HG03520 (cell line): ENCODE measurements at regions not wholly inside any gene's neighbourhood (a gene's known extent, or its start where the extent isn't known, plus 50 kb on each side); places are given as distances from the start of the nearest gene placed in this dataset.
"Not testable (repeated sequence)": the region's sequence is repeated elsewhere in the genome, so short reads cannot be mapped to it uniquely, and the experiment has no call there.

ENCODE experiments used
- ATAC-seq: cut with Tn5 transposase; IDR thresholded peaks from one replicate; pipeline ENCODE4 v1.9.1; 2021; ENCODE audit warnings: mild to moderate bottlenecking, moderate library complexity; ENCODE audit not compliant: unreplicated experiment

DNA sequence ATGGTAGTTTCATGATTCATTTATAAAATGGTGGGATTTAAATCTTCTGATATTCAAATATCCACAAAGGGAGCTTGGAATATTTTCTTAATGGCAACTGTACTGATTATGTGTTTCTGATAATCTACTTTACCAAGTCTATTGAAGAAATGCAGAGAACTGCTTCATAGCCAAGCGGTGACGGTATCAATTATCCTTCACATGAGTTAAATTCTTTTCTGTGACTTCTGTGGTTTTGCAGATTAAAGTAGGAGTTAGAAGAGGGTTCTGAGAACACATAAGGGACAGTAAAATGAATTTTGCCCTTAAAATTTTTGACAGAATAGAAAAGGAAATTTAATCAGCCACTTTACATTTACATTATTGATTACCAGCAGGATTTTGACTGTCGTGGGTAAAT lies 563.2 kb downstream of the GBE1 start:
- no peak for ATAC-seq

DNA sequence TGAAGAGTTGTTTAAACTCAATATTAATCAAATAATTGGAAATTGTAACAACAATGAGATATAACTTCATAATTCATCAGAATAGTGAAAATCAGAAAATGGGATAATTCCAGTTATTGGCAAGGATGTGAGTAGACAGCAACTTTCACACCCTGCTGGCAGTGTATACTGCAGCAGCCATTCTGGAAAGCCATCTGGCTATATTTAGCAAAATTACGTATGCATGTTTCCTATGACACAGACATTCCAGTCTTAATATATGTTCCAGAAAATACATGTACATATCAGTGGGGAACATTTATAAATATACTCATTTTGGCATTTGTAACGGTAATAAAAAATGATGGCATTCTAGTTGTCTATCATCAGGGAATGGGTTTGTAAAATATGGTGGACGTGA lies 564.1 kb downstream of the GBE1 start:
- ATAC-seq, result no peak

DNA sequence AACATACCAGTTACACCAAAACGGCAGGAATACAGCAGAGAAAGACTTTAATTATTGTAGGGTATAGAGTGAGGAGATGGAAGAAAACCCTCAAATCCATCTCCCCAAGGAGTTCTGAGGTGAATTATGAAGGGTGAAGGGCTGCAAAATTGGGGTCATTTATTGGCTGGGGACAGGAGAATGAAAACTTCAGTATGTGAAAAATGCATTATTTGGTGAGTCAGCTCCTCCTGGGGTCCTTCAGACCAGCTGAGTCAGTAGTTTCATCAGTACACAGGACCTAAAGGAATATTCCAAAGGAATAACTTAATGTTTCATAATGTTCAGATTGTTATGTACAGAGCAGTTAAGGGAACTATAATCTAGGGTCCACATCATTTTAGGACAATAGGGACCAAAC lies 566.0 kb downstream of the GBE1 start:
- ATAC-seq, result no peak

DNA sequence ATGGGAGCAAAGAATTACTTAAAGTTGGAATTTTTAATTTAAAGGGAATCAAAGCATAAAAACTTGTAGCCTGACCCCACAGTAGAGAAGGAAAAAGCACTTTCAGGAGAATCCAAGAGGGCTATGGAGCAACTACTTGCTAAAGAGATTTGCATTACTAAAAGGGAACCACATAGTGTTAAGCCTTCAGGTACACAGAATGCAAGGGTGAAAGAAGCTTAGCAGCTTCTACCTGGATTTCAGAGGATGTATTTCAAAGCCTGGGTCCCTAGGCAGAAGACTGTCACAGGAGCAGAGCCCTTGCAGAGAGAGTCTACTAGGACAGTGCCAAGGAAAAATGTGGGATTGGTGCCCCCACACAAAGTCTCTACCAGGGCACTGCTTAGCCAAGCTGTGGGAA lies 575.0 kb downstream of the GBE1 start:
- no peak for ATAC-seq

DNA sequence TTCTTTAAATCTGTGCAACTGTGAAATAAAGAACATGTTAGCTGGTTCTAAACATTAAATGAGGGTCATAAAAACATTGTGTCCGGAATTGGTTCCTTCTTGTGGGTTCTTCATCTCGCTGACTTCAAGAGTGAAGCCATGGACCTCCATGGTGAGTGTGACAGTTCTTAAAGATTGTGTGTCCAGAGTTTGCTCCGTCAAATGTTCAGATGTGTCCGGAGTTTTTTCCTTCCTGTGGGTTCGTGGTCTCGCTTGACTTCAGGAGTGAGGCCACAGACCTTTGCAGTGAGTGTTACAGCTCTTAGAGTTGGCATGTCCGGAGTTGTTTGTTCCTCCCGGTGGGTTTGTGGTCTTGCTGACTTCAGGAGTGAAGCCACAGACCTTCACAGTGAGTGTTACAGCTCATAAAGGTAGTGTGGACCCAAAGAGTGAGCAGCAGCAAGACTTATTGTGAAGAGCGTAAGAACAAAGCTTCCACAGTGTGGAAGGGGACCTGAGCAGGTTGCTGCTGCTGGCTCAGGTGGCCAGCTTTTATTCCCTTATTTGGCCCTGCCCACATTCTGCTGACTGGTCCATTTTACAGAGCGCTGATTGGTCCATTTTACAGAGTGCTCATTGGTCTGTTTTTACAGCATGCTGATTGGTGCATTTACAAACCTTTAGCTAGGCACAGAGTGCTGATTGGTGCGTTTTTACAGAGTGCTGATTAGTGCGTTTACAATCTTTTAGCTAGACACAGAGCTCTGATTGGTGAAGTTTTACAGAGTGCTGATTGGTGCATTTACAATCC lies 579.2 kb downstream of the GBE1 start:
- not testable (repeated sequence) for ATAC-seq

DNA sequence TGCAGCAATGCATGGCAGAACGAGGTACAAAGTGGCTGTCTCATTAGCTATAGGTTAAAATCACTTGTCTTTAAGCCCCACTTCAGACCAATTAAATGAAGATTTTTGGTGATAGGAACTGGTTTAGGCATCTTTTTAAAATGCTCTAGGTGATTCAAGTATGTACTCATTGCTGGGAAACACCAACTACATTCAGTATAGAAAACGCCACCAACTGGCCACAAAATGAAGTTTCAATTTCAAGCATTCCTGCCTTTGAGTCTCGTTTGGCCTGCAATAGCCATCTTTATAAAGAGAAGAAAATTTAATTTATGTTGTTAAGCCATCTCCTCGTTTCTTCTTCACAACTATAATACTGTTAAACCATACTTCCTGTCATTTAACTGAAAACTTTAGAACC lies 587.9 kb downstream of the GBE1 start:
- no peak for ATAC-seq

DNA sequence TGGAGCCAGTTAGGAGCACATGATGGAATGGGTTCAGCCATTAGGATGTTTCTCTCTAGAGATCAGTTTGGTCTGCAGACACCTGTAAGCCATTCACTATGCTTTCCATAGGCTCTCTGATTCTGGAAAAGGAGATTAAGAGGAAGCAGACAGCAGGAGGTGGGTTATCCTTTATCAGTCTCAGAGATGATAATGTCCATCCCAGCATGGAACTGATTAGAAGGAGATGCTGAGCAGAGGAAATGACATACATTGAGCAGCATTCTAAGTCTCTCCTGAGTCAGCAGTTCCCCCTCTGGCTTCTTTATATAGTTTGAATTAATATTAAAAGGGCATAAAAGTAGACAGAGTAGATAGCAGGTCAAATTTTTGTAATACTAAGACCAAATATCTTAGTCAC lies 591.1 kb downstream of the GBE1 start:
- ATAC-seq, result no peak

DNA sequence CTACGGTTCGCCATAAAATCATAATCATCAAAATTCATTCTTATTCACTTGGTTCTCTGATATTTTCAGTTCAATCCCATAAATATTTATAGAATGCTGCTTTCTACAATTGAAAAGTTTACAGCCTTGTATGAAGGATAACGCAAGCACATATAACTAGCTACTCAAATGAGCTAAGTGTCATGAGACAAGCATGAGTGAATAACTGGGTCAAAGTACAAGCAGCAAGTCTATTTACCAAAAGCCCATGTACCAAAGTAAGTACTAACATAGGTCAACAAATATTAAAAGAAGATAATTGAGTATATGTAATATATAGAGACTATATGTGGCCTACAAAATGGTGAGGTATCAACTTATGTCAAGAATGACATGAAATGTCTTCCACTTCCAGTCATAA lies 596.6 kb downstream of the GBE1 start:
- ATAC-seq, result no peak

DNA sequence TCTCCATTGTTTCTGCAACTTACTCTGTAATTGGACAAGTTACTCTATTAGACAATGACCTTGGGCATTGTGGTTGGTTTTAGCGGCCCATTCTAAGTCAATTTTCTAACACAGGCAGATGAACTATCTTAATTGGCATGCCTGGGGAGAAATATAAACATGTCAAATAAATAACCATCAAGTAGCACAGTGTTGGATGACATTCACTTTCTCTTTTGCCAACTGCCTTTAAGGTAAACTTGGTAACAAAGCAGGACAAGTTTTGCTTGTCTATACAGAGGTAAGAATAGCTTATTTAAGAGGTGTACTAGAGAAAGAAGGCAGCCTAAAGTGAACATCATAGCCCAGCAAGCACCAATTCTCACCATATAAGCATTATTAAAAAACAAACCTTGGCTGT lies 599.6 kb downstream of the GBE1 start:
- ATAC-seq, result no peak

DNA sequence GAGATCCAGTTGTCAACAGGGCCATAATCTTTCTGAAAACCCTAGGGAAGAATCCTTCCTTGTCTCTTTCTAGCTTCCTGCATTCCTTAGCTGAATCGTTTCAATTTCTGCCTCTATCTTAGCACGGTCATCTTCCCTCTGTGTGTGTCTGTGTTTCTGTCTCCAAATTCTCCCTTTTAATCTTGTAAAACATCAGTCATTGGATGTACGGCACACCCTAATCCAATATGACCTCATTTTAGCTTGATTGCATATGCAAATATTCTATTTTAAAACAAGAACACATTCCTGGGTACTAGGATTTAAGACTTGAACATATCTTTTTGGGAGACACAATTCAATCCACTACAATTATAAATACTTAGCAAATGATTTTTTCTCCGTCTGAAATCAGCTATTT lies 600.3 kb downstream of the GBE1 start:
- no peak for ATAC-seq

DNA sequence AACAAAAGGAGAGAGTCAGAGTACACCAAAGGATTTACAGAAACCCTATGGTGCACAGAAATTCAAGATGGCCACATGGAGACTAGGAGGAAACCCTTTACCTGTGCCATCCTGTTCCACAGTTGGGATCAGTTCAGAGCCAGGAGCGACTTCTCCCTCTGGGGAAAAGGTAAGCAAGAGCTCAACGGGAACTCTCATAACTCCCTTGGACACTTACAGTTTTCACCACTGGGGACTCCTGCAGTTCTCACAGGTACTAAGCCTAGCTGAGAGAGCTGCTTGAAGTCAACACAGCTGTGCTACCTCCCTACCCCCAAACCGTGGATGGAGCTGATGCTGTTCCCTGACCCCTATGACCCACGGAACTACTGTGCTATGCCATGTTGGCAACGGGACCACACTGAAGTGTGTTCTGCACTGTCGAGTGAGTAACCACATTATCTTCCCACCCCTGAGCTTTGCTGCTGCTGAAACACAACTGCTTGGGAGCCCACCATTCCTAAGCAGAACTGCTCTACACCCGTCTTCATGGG lies 606.8 kb downstream of the GBE1 start:
- no peak for ATAC-seq

DNA sequence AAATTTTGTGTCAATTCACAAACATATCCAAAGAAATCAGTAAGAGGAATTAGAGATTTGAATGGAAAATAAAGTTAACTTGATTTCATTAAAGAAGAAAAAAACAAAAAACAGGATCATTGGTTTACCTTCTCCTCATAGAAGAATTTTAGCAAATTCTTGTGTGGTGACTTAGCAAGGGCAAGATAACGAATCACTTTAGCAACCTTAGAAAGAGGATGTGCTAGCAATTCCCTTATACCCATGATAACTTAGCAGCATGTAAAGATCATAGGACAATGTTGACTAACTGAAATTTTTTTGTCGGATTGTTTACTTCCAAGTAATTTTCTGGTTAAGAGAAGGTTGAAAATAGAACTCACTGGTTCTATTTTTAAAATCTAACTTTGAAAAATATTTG lies 609.3 kb downstream of the GBE1 start:
- ATAC-seq, result no peak

DNA sequence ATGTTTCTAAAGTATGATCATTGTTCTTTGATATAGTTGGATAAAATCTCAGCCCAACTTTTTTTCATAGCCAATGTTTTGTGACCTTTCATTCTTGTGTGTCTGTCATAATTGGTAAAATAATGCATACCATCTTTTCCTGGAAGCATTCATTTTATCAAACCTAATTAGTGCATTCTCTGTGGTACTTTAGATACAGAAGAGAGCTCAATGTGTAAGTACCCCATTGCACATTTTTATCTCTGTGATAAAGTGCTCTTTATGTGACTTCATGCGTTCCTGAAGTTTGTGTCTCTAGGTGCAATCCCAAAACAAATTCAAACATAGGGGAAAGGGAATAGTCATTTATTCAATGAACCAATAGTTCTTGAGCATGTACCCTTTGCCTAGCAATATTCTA lies 628.5 kb downstream of the GBE1 start:
- no peak for ATAC-seq

DNA sequence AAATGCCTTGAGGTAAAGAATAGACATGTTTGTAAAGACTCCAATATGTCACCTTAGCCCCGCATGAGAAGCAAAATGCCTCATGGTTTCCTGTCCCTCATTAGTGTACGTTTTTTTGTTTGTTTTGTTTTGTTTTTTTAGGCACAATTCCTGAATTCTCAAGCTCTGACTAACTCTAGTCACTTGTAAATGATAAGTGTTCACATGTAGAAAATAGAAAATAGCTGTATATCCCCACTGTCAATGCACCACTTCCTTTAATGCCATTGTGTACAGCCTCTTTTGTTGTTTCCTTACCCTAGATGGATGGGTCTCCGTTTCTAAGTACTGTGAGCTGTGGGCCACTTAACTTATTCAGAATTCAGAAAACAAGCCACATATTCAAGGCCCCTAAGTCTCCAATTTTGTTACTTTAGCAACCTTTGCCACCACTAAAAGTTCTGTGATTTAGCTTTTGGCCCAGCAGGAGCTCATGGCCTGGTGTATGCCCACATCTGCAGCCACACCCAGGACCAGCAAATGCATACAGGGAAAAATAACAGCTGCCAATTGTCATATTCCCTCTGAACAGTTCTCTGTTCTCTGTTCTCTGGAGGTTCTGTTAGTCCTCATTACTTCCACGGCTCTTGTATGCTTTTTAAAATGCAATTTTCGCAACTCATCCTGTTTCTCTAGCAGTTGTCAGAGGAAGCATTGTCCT lies 655.5 kb downstream of the GBE1 start:
- ATAC-seq, result no peak

DNA sequence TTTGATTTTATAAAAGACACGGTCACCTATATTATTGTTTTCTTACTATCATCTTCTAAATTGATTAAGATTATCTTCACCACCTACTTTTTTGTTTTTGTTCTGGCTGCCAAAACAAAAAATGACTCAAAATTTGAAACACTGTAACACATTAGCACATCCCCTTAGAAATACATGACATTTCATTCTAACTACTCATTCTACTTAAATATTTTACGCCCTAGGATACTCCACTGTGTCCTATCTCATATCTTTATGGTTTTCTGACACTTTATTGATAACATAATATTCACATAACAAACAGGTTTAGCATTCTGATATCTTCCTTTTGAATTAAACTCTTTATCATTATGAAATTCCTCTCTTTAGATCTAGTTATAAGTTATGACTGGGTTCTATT lies 656.2 kb downstream of the GBE1 start:
- no peak for ATAC-seq

DNA sequence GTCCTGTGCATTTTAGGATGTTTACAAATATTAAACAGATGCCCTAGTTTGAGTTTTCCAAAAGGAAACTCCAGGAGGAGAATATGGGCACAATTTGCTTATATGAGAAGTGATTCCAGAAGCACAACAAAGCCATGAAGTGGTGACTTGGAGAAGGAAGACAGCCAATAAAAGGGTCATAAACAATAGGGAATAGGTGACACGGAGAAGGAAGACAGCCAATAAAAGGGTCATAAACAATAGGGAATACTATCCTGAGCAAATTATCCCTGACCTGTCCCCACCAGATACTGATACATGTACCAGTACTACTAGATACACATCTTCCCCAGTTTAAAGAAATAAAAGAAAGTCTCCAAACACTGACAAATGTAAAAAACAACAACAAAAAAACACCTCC lies 663.6 kb downstream of the GBE1 start:
- no peak for ATAC-seq

DNA sequence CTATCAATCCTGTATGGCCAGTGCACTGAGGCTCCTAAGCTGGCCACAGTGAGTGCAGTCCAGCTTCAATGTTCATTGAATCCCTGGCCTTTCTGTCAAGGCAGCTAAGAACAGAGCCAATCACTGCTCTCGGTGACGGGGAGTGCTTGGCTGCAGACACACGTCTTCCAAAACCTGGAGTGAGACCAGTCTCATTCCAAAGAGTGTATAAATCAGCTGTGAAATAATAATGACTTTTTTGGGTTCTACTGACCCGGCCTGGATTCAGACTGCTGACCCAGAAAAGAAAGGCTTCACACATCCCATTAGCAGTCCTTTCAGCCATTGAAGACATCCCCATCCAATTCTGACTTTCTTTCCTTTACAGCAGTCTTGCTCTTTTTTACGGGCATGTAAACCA lies 665.5 kb downstream of the GBE1 start:
- no peak for ATAC-seq

DNA sequence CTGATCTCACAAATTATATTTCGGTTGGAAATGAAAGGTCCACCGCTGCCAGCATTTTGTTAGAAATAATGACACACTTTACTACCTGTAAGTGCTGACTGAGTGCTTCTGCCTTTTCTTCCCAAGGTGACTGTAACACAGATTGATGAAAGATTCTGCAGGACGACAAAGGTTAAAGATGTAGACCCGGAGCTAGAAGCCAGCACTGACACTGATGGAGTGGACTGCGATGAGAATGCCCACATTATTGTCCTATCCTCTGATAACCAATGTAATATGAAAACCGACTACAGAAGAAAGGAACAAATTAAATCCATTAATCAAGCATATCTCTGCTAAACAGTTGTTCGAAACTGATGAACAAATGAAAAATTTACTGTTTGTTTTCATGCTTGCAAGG lies 666.5 kb downstream of the GBE1 start:
- ATAC-seq, result no peak

DNA sequence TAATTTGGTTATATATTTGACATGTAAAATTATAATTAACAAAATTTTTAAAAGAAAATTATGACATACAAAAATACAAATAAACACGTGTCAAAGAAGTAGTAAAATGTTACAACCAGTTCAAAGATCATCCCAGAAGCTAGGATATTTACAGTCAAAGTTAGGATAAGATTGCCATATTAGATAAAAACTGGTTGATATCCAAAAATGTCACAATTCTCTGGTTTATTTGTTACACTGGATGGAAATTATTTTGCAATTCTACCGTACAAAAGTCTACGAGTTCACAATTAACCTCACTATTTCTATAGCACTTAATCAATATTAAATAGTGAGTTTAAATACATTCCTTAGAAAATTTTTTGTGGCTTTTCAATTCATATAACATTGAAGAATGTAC lies 673.8 kb downstream of the GBE1 start:
- no peak for ATAC-seq

DNA sequence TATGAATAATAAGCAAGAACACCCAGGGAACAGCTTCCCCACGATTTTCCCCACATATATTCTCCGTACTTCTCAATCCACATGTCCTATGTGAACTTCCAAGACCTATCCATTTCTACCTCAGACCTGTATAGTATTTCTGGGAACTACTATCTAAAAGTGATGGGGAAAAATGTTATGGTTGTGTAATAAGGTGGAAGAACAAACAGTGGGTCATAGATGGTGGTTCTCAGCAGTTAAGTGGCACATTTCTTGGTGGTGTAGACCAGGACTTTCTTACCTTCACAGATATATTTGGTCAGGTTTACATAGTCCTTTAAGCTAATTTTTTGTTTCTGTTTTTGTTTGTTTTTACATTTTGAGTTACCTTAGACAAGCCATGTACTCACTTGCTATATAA lies 675.1 kb downstream of the GBE1 start:
- no peak for ATAC-seq

DNA sequence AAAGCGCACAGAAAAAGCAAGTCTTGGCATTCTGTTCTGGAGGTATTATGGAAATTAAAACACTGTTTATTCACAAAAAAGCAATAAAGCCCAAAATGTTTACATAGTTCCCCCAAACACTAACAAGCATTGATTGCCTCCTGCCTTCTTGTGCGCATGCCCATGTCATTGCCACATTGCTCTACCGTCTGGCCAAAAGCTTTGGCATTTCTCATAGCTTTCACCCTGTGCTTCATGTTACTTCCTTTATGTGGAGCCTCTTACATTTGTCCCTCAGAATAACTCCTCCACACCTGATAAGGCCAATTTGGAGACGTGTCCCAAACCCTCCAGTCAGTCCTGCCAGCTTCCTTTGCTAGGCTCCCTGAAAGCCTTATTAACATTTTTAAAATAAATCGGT lies 680.8 kb downstream of the GBE1 start:
- no peak for ATAC-seq

DNA sequence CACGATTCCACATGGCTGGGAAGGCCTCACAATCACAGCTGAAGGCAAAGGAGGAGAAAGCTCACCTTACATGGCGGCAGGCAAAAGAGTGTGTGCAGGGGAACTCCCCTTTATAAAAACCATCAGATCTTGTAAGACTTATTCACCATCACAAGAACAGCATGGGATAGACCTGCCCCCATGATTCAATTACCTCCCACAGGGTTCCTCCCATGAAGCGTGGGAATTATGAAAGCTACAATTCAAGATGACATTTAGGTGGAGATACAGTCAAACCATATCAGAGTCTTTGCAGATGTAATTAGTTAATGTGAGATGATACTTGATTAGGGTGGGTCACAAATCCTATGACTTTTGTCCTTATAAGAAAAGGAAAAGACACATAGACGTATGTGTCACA lies 688.9 kb downstream of the GBE1 start:
- no peak for ATAC-seq

DNA sequence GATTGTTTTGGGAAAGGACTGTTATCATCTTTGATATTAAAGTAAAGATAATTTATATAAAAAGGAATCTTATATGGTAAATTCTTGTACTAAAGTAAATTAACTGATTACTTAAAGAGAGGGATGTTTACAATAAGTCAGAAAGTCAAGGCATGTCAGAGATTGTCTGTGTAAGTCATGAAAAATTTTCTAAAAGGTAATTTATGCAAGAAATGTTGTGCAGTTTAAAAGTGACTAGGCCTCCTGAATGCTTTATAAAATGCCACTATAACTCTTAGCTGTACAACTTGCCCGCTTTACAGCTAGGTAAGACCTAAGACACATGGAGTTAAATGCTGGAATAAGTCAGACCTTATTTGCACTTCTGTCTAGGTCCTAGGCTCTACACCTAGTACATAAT lies 692.9 kb downstream of the GBE1 start:
- no peak for ATAC-seq
